Activated B cell treated with CpG ODN at 0.5 μM for 24 hours (primary cell): ENCODE measurements at regions not wholly inside any gene's neighbourhood (a gene's known extent, or its start where the extent isn't known, plus 50 kb on each side); places are given as distances from the start of the nearest gene placed in this dataset.

ENCODE experiments used
- ATAC-seq: fragments of 200-7000 bp; cut with Tn5 transposase; one replicate; pipeline ENCODE4 v1.10.0; 2021; ENCODE audit warnings: low read depth, mild to moderate bottlenecking, moderate library complexity
- CTCF ChIA-PET: fragments of 350-600 bp; sonication (Branson Sonifier 250); formaldehyde crosslinking; loops from one replicate; lab custom pipeline; 2021; ENCODE audit warnings: antibody characterized with exemption; lab: Charles Lee
- POLR2A ChIA-PET: fragments of 350-600 bp; sonication (Branson Sonifier 250); formaldehyde crosslinking; loops from one replicate; lab custom pipeline; 2021; ENCODE audit warnings: antibody characterized with exemption; lab: Charles Lee
- DNase-seq: peaks from one replicate; pipeline ENCODE4 v3.0.0; 2022
- H3K27ac Mint-ChIP-seq: one replicate; pipeline ENCODE4 v1.8.0; 2020; ENCODE audit warnings: mixed read lengths
- H3K27me3 Mint-ChIP-seq: one replicate; pipeline ENCODE4 v1.8.0; 2021; ENCODE audit warnings: mixed read lengths
- H3K36me3 Mint-ChIP-seq: one replicate; pipeline ENCODE4 v1.8.0; 2021; ENCODE audit warnings: low read depth, mixed read lengths
- H3K4me1 Mint-ChIP-seq: one replicate; pipeline ENCODE4 v1.8.0; 2021; ENCODE audit warnings: mixed read lengths
- H3K4me3 Mint-ChIP-seq: one replicate; pipeline ENCODE4 v1.8.0; 2020; ENCODE audit warnings: mild to moderate bottlenecking, mixed read lengths
- H3K9me3 Mint-ChIP-seq: one replicate; pipeline ENCODE4 v1.8.0; 2020; ENCODE audit warnings: mixed read lengths
- CTCF ChIP-seq: fragments of 200-600 bp; IDR thresholded peaks from one replicate; pipeline ENCODE4 v1.8.0; 2022; ENCODE audit warnings: antibody characterized with exemption, mild to moderate bottlenecking
- intact Hi-C: fragments of 100-400 bp; cut with micrococcal nuclease; formaldehyde crosslinking; loops from one replicate; pipeline ENCODE4 v1.15.1; 2024

- no peak for TF ChIP-seq CTCF
- ATAC-seq: no peak
- Mint-ChIP-seq H3K4me1 (peaks cover 28% of the 10 kb centered on the region), H3K27me3 (peaks cover 6% of the 10 kb centered on the region), H3K27ac (no peak overlapping the region), H3K9me3 (no peaks in the 10 kb centered on the region), H3K36me3 (no peaks in the 10 kb centered on the region), H3K4me3 (no peak overlapping the region)
- intact Hi-C loops: no loop called here
- ChIA-PET CTCF (no interaction called here), POLR2A (no interaction called here)
- no peak for DNase-seq
These were observed 68.0 kb downstream of the MRPL46 start for GRCh38 chr15:88399021-88399685.

GRCh38 chr15:88398011-88398410 is 69.2 kb downstream of the MRPL46 start:
- H3K4me3 Mint-ChIP-seq: no peak overlapping the region
- ATAC-seq (no peak), DNase-seq (no peak)
- TF ChIP-seq CTCF: no peak
- peaks cover 26% of the 10 kb centered on the region for H3K4me1 Mint-ChIP-seq
- no peaks in the 10 kb centered on the region for H3K36me3 Mint-ChIP-seq
- H3K27ac Mint-ChIP-seq: no peak overlapping the region
- intact Hi-C loops: no loop called here
- no peaks in the 10 kb centered on the region for H3K9me3 Mint-ChIP-seq
- CTCF ChIA-PET: interaction anchor here (0.6 kb wide), 1 partner anchor 53 kb away, joined by 3 read pairs; no protein-coding TSS in a partner anchor
- POLR2A ChIA-PET: no interaction called here
- H3K27me3 Mint-ChIP-seq: peaks cover 6% of the 10 kb centered on the region

GRCh38 chr15:88397506-88397905 is 69.7 kb downstream of the MRPL46 start:
- no peak for TF ChIP-seq CTCF
- no peak for ATAC-seq
- no peaks in the 10 kb centered on the region for H3K36me3 Mint-ChIP-seq
- DNase-seq: no peak
- H3K4me1 Mint-ChIP-seq: peaks cover 22% of the 10 kb centered on the region
- ChIA-PET CTCF (interaction anchor here (0.6 kb wide), 1 partner anchor 53 kb away, joined by 3 read pairs; no protein-coding TSS in a partner anchor), POLR2A (no interaction called here)
- peaks cover 7% of the 10 kb centered on the region for H3K27me3 Mint-ChIP-seq
- H3K9me3 Mint-ChIP-seq: no peaks in the 10 kb centered on the region
- no peak overlapping the region for H3K27ac Mint-ChIP-seq
- no peak overlapping the region for H3K4me3 Mint-ChIP-seq
- intact Hi-C loops: no loop called here

GRCh38 chr15:88395872-88396781 is 71.1 kb downstream of the MRPL46 start:
- ChIA-PET POLR2A (no interaction called here), CTCF (no interaction called here)
- peaks cover 7% of the 10 kb centered on the region for H3K27me3 Mint-ChIP-seq
- no peak for TF ChIP-seq CTCF
- H3K4me3 Mint-ChIP-seq: no peak overlapping the region
- ATAC-seq (no peak), DNase-seq (no peak)
- no peaks in the 10 kb centered on the region for H3K36me3 Mint-ChIP-seq
- no peak overlapping the region for H3K27ac Mint-ChIP-seq
- intact Hi-C loops: no loop called here
- H3K4me1 Mint-ChIP-seq: peaks cover 8% of the 10 kb centered on the region
- H3K9me3 Mint-ChIP-seq: no peaks in the 10 kb centered on the region

GRCh38 chr15:88395241-88395640 is 71.9 kb downstream of the MRPL46 start:
- H3K9me3 Mint-ChIP-seq: no peaks in the 10 kb centered on the region
- H3K27me3 Mint-ChIP-seq: peaks cover 7% of the 10 kb centered on the region
- no peak overlapping the region for H3K4me3 Mint-ChIP-seq
- no peaks in the 10 kb centered on the region for H3K36me3 Mint-ChIP-seq
- TF ChIP-seq CTCF: no peak
- DNase-seq (no peak), ATAC-seq (no peak)
- intact Hi-C loops: no loop called here
- ChIA-PET CTCF (no interaction called here), POLR2A (no interaction called here)
- H3K27ac Mint-ChIP-seq: no peak overlapping the region
- H3K4me1 Mint-ChIP-seq: peaks cover 4% of the 10 kb centered on the region
